ENCODE measurements at regions not wholly inside any gene's neighbourhood (a gene's known extent, or its start where the extent isn't known, plus 50 kb on each side); places are given as distances from the start of the nearest gene placed in this dataset.

GRCh38 chr13:76729691-76730090 is 156.5 kb downstream of the KCTD12 start:
- TF ChIP-seq CTCF (IDR thresholded peaks at IDR 0.05) (no peak), POLR2A (IDR thresholded peaks at IDR 0.05) (no peak)

Measured in testis (tissue), 2 donors.